NOMO-1 (cell line): ENCODE measurements at regions not wholly inside any gene's neighbourhood (a gene's known extent, or its start where the extent isn't known, plus 50 kb on each side); places are given as distances from the start of the nearest gene placed in this dataset.

ENCODE experiments used
- DNase-seq, 2 experiments: peaks; one replicate each; lab custom pipeline; 2025; ENCODE audit not compliant: unreplicated experiment in 2 of 2; lab: John Stamatoyannopoulos, UW

- no peak for DNase-seq
Measured at GRCh38 chr2:157107877-157108276, 149.6 kb upstream of the GALNT5 start.

GRCh38 chr2:157122776-157123175 lies 134.7 kb upstream of the GALNT5 start:
- DNase-seq, result no peak

- no peak for DNase-seq
Measured at GRCh38 chr2:157124731-157125130, 132.8 kb upstream of the GALNT5 start.

GRCh38 chr2:157125685-157126084 lies 131.8 kb upstream of the GALNT5 start:
- no peak for DNase-seq

- no peak for DNase-seq
Measured at GRCh38 chr2:157127249-157128012, 130.1 kb upstream of the GALNT5 start.

GRCh38 chr2:157143901-157144300 lies 113.6 kb upstream of the GALNT5 start:
- no peak for DNase-seq

- DNase-seq, result no peak
Measured at GRCh38 chr2:157149270-157149669, 108.2 kb upstream of the GALNT5 start.

- DNase-seq, result peak; percentile 25 to 90
Measured at GRCh38 chr2:157150747-157151146, 106.8 kb upstream of the GALNT5 start.

- DNase-seq, result no peak
Measured at GRCh38 chr2:157152362-157152761, 105.1 kb upstream of the GALNT5 start.

GRCh38 chr2:157155992-157156391 lies 101.5 kb upstream of the GALNT5 start:
- DNase-seq, result no peak

GRCh38 chr2:157158111-157158510 lies 99.4 kb upstream of the GALNT5 start:
- peak in 1 of 2 experiments; percentile 48 for DNase-seq

GRCh38 chr2:157159221-157159934 lies 98.1 kb upstream of the GALNT5 start:
- DNase-seq, result no peak

GRCh38 chr2:157160111-157160510 lies 97.4 kb upstream of the GALNT5 start:
- DNase-seq, result no peak

- no peak for DNase-seq
Measured at GRCh38 chr2:157164370-157164769, 93.1 kb upstream of the GALNT5 start.

- DNase-seq, result no peak
Measured at GRCh38 chr2:157164891-157165290, 92.6 kb upstream of the GALNT5 start.

- DNase-seq, result no peak
Measured at GRCh38 chr2:157168501-157168900, 89.0 kb upstream of the GALNT5 start.

GRCh38 chr2:157169889-157170288 lies 87.6 kb upstream of the GALNT5 start:
- DNase-seq, result peak; percentile 22 to 39

GRCh38 chr2:157170299-157170698 lies 87.2 kb upstream of the GALNT5 start:
- DNase-seq, result no peak

GRCh38 chr2:157172239-157172638 lies 85.3 kb upstream of the GALNT5 start:
- no peak for DNase-seq

GRCh38 chr2:157172866-157173578 lies 84.5 kb upstream of the GALNT5 start:
- DNase-seq, result no peak

GRCh38 chr2:157173740-157174184 lies 83.7 kb upstream of the GALNT5 start:
- DNase-seq, result peak in 1 of 2 experiments; percentile 38
